OCI-LY1 (cell line): ENCODE measurements at regions not wholly inside any gene's neighbourhood (a gene's known extent, or its start where the extent isn't known, plus 50 kb on each side); places are given as distances from the start of the nearest gene placed in this dataset.

ENCODE experiments used
- H2AFZ ChIP-seq: fragments of 200-600 bp; sonication (generic), shearing (Covaris generic); 2 replicates; pipeline ENCODE4 v1.6.0; 2014; ENCODE audit warnings: antibody characterized with exemption, mild to moderate bottlenecking, low read length
- H3F3A ChIP-seq: fragments of 200-600 bp; sonication (generic), shearing (Covaris generic); 2 replicates; pipeline ENCODE4 v1.6.0; 2014; ENCODE audit warnings: mild to moderate bottlenecking, antibody characterized with exemption, low read length, moderate library complexity; ENCODE audit not compliant: insufficient read depth
- H3K27ac ChIP-seq: fragments of 200-600 bp; sonication (generic); 2 replicates; pipeline ENCODE4 v1.5.1; 2014; ENCODE audit warnings: low read length, mixed run types, mild to moderate bottlenecking, low read depth; ENCODE audit not compliant: poor library complexity, severe bottlenecking
- H3K27me3 ChIP-seq: fragments of 200-600 bp; sonication (generic); 2 replicates; pipeline ENCODE4 v1.6.0; 2014; ENCODE audit warnings: antibody characterized with exemption, mild to moderate bottlenecking, low read length, moderate library complexity; ENCODE audit not compliant: insufficient read depth
- H3K36me3 ChIP-seq: fragments of 200-600 bp; sonication (generic); 2 replicates; pipeline ENCODE4 v1.6.1; 2014; ENCODE audit warnings: mild to moderate bottlenecking, antibody characterized with exemption, low read length, moderate library complexity, mixed read lengths; ENCODE audit not compliant: insufficient read depth
- H3K4me1 ChIP-seq: fragments of 200-600 bp; sonication (generic); 2 replicates; pipeline ENCODE4 v1.5.1; 2014; ENCODE audit warnings: mild to moderate bottlenecking, low read length, moderate library complexity; ENCODE audit not compliant: insufficient read depth, severe bottlenecking
- H3K4me2 ChIP-seq: fragments of 200-600 bp; sonication (generic), shearing (Covaris generic); 2 replicates; pipeline ENCODE4 v1.6.1; 2014; ENCODE audit warnings: low read length
- H3K4me3 ChIP-seq: fragments of 200-600 bp; sonication (generic); 2 replicates; pipeline ENCODE4 v1.5.1; 2014; ENCODE audit warnings: low read length, low read depth, mild to moderate bottlenecking, mixed read lengths; ENCODE audit not compliant: poor library complexity, severe bottlenecking
- H3K79me2 ChIP-seq: fragments of 200-600 bp; shearing (Covaris generic); 2 replicates; pipeline ENCODE4 v1.6.1; 2016; ENCODE audit warnings: mixed run types, low read length, mixed read lengths; ENCODE audit not compliant: insufficient read depth
- H3K9ac ChIP-seq: fragments of 200-600 bp; sonication (generic), shearing (Covaris generic); 2 replicates; pipeline ENCODE4 v1.6.1; 2014; ENCODE audit warnings: mild to moderate bottlenecking, low read length, mixed read lengths
- H3K9me2 ChIP-seq: fragments of 200-600 bp; sonication (generic), shearing (Covaris generic); 2 replicates; pipeline ENCODE4 v1.6.1; 2014; ENCODE audit warnings: low read depth, mild to moderate bottlenecking, low read length, mixed read lengths
- H3K9me3 ChIP-seq: fragments of 200-600 bp; shearing (Covaris generic); 2 replicates; pipeline ENCODE4 v1.6.1; 2014; ENCODE audit warnings: low read length, mixed read lengths
- H4K20me1 ChIP-seq: fragments of 200-600 bp; sonication (generic), shearing (Covaris generic); 2 replicates; pipeline ENCODE4 v1.6.0; 2016; ENCODE audit warnings: mild to moderate bottlenecking, low read length; ENCODE audit not compliant: insufficient read depth
- EZH2 ChIP-seq: fragments of 200-600 bp; sonication (generic), shearing (Covaris generic); IDR thresholded peaks from 2 replicates; pipeline ENCODE4 v1.8.0; 2017; ENCODE audit warnings: borderline replicate concordance, mixed run types, mild to moderate bottlenecking, antibody characterized with exemption, low read length, moderate library complexity, mixed read lengths
- TF ChIP-seq, protein P1 (sequence below): fragments of 200-600 bp; sonication (generic), shearing (Covaris generic); IDR thresholded peaks from 2 replicates; pipeline ENCODE4 v1.5.1; 2017; ENCODE audit warnings: mild to moderate bottlenecking, antibody characterized with exemption, low read length, moderate library complexity, mixed read lengths

DNA sequence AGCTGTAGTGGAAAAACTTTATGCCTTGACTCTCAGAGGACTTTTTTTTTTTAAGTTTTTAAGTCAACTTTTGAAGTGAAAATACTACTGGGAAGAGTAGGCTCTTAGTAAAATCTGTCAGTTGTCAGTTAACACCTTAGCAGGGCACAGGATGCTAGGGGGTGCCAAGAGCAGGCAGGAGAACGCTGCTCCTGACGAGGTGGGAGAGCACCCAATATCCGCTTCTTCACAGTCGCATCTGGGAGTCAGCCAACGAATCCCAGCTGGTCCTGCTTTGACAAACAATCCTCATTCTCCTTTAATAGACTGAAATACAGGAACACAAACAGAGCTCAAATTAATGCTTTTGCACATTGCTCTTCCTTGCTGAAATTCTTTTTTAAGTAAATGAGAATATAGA, 709.5 kb upstream of the ACVR2A start:
- no peaks in the 10 kb centered on the region for H3K36me3 ChIP-seq
- H3K27me3 ChIP-seq = no peaks in the 10 kb centered on the region
- H3K27ac ChIP-seq = no peak overlapping the region
- H4K20me1 ChIP-seq = no peaks in the 10 kb centered on the region
- H3F3A ChIP-seq = no peaks in the 10 kb centered on the region
- no peaks in the 10 kb centered on the region for H3K79me2 ChIP-seq
- no peak overlapping the region for H3K4me2 ChIP-seq
- no peaks in the 10 kb centered on the region for H3K9me3 ChIP-seq
- H3K9ac ChIP-seq = no peak overlapping the region
- H2AFZ ChIP-seq = no peak overlapping the region
- no peaks in the 10 kb centered on the region for H3K9me2 ChIP-seq
- H3K4me1 ChIP-seq = no peaks in the 10 kb centered on the region
- no peak overlapping the region for H3K4me3 ChIP-seq
- TF ChIP-seq, protein P1, sequence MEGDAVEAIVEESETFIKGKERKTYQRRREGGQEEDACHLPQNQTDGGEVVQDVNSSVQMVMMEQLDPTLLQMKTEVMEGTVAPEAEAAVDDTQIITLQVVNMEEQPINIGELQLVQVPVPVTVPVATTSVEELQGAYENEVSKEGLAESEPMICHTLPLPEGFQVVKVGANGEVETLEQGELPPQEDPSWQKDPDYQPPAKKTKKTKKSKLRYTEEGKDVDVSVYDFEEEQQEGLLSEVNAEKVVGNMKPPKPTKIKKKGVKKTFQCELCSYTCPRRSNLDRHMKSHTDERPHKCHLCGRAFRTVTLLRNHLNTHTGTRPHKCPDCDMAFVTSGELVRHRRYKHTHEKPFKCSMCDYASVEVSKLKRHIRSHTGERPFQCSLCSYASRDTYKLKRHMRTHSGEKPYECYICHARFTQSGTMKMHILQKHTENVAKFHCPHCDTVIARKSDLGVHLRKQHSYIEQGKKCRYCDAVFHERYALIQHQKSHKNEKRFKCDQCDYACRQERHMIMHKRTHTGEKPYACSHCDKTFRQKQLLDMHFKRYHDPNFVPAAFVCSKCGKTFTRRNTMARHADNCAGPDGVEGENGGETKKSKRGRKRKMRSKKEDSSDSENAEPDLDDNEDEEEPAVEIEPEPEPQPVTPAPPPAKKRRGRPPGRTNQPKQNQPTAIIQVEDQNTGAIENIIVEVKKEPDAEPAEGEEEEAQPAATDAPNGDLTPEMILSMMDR = no peak
- TF ChIP-seq EZH2 = no peak

GRCh38 chr2:147133286-147133908, 711.4 kb upstream of the ACVR2A start:
- Histone ChIP-seq H3K27ac (no peak overlapping the region), H3K79me2 (no peaks in the 10 kb centered on the region), H3K9ac (no peak overlapping the region), H3K27me3 (no peaks in the 10 kb centered on the region), H2AFZ (no peak overlapping the region), H3K9me3 (no peaks in the 10 kb centered on the region), H3K4me2 (no peak overlapping the region), H3K9me2 (no peaks in the 10 kb centered on the region), H3F3A (no peaks in the 10 kb centered on the region), H3K4me3 (no peak overlapping the region), H3K4me1 (no peaks in the 10 kb centered on the region), H4K20me1 (no peaks in the 10 kb centered on the region), H3K36me3 (no peaks in the 10 kb centered on the region)
- no peak for TF ChIP-seq EZH2
- TF ChIP-seq, protein P1 = no peak

GRCh38 chr2:147125145-147125544, 719.7 kb upstream of the ACVR2A start:
- H3K4me1 ChIP-seq = no peaks in the 10 kb centered on the region
- H3K27me3 ChIP-seq = no peaks in the 10 kb centered on the region
- H3K36me3 ChIP-seq = no peaks in the 10 kb centered on the region
- H4K20me1 ChIP-seq = no peaks in the 10 kb centered on the region
- TF ChIP-seq EZH2 = no peak
- TF ChIP-seq, protein P1 = no peak
- no peak overlapping the region for H3K4me3 ChIP-seq
- H2AFZ ChIP-seq = no peak overlapping the region
- no peak overlapping the region for H3K27ac ChIP-seq
- no peaks in the 10 kb centered on the region for H3F3A ChIP-seq
- H3K9me2 ChIP-seq = no peaks in the 10 kb centered on the region
- H3K79me2 ChIP-seq = no peaks in the 10 kb centered on the region
- H3K4me2 ChIP-seq = no peak overlapping the region
- H3K9ac ChIP-seq = no peak overlapping the region
- no peaks in the 10 kb centered on the region for H3K9me3 ChIP-seq
